Psoas muscle (tissue), 7 donors: ENCODE measurements at regions not wholly inside any gene's neighbourhood (a gene's known extent, or its start where the extent isn't known, plus 50 kb on each side); places are given as distances from the start of the nearest gene placed in this dataset.

Experiments used
- ATAC-seq, 4 donors: fragments of 200-7000 bp; cut with Tn5 transposase; one replicate each; pipeline ENCODE4 v1.9.1; 2020; ENCODE audit warnings: moderate library complexity in 3 of 4, mild to moderate bottlenecking in 2 of 4
- DNase-seq, 2 donors: peaks; one replicate each; pipeline ENCODE4 v3.0.0-alpha.2; 2020
- H3K27ac ChIP-seq: fragments of 200-600 bp; one replicate; pipeline ENCODE4 v1.8.0; 2022
- H3K27me3 ChIP-seq, 3 donors: fragments of 200-600 bp in 1 of 3; one replicate each; pipeline versions ENCODE4 v1.6.1 to v1.8.0; 2013 to 2022; ENCODE audit warnings: low read length in 2 of 3, mild to moderate bottlenecking in 2 of 3, moderate library complexity in 1 of 3; ENCODE audit not compliant: insufficient read depth in 3 of 3
- H3K36me3 ChIP-seq, 2 donors: fragments of 200-600 bp in 1 of 2; one replicate each; pipeline versions ENCODE4 v1.6.1 to v1.8.0; 2013 to 2022; ENCODE audit warnings: low read depth in 1 of 2, mild to moderate bottlenecking in 1 of 2, moderate library complexity in 1 of 2; ENCODE audit not compliant: insufficient read depth in 1 of 2
- H3K4me1 ChIP-seq: fragments of 200-600 bp; one replicate; pipeline ENCODE4 v1.8.0; 2022
- H3K4me3 ChIP-seq: fragments of 200-600 bp; one replicate; pipeline ENCODE4 v1.8.0; 2022; ENCODE audit warnings: mild to moderate bottlenecking
- H3K9me3 ChIP-seq: fragments of 200-600 bp; one replicate; pipeline ENCODE4 v1.8.0; 2022
- CTCF ChIP-seq: fragments of 200-600 bp; IDR thresholded peaks from one replicate; pipeline ENCODE4 v1.8.0; 2022; ENCODE audit warnings: antibody characterized with exemption
- WGBS, 3 donors: extraction: QIAGEN DNeasy Blood & Tissue Kit; methylation state at CpG; one replicate each; pipeline versions ENCODE4 v1.1.6 to v1.1.7; 2013; 5-methylcytosine and 5-hydroxymethylcytosine counted together
- intact Hi-C, 2 donors: fragments of 100-400 bp; cut with DNase I; formaldehyde crosslinking; loops; one replicate each; pipeline versions ENCODE4 v1.11.0 to v1.14.2; 2022
- donor health status: healthy with polysubstance abuse.
- donor health status: DM: no; HTN: no; CAD: no; lungs with moderate emphysema.
- donor health status: Bipolar disorder and iron deficiency.
- donor health status: healthy.
- donor health status: DM: yes; HTN: yes; CAD: no.
- donor health status: DM: no; HTN: no; CAD: no.
- donor health status: DM: yes; HTN: yes; CAD: no.

DNA sequence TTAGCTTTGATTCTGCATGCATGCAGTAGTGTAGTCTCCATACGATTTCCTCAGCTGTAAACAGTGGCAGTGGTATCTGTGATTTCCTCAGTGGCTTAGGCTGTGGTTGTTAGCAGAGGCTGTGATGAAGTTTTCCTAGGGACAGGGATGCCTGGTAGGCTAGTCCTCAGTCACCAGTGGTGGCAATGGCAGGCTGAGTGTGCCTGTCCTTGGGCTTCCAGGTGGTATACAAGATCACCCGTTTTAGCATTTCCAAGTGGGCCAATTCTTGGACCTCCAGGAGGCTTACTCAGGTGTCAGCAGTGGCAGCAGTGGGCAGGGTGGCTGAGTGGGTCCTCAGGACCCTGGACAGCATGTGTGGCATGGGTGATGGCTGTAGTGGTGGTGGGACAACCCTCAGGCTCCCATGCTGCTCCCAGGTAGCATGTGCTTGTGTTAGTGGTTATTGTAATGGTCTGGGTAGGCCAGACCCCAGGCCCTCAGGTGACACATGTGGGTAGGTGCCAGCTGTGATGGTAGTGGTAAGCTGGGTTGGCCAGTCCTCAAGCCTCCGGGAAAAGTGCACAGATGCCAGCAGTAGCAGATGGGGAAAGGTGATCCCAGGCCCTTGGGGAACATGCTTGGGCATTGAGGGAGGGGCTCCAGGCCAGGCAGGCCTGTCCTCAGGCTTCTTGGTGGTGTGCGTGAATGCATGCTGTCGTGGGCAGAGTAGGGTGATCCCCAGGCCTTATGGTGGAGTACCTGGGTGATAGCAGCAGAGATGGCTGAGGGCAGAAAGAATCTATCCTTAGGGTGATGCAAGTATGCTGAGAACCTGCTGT, 146.5 kb downstream of the PAPOLA start:
- intact Hi-C loops = no loop called here
- peaks cover 4% of the 10 kb centered on the region for H3K9me3 ChIP-seq
- WGBS, 3 donors = 61 to 75% (median 73%) methylated on average over 5 of the region's 5 CpGs
- H3K4me1 ChIP-seq = no peaks in the 10 kb centered on the region
- H3K36me3 ChIP-seq = no peaks in the 10 kb centered on the region
- no peak overlapping the region for H3K4me3 ChIP-seq
- DNase-seq = no peak
- no peak overlapping the region for H3K27ac ChIP-seq
- TF ChIP-seq CTCF = no peak
- ATAC-seq = no peak
- no peaks in the 10 kb centered on the region for H3K27me3 ChIP-seq

DNA sequence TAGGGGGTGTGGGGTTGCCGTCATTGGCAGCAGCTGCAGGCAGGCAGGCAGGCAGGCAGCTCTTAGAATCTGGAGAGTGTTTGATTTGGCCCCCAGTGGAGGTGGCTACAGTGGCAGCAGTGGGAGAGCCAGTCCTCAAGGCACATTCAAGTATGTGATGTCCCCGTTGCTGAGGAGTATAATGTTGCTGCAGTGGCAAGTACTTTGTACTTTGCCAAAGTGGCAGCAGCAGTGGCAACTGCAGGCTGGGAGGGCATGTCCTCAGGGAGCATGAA, 147.1 kb downstream of the PAPOLA start:
- no peaks in the 10 kb centered on the region for H3K27me3 ChIP-seq
- intact Hi-C loops = no loop called here
- H3K4me3 ChIP-seq = no peak overlapping the region
- no peaks in the 10 kb centered on the region for H3K36me3 ChIP-seq
- no peaks in the 10 kb centered on the region for H3K4me1 ChIP-seq
- H3K27ac ChIP-seq = no peak overlapping the region
- DNase-seq = no peak
- ATAC-seq = no peak
- peaks cover 4% of the 10 kb centered on the region for H3K9me3 ChIP-seq
- TF ChIP-seq CTCF = no peak
- WGBS, 3 donors = 40 to 58% (median 50%) methylated on average over 2 of the region's 2 CpGs

DNA sequence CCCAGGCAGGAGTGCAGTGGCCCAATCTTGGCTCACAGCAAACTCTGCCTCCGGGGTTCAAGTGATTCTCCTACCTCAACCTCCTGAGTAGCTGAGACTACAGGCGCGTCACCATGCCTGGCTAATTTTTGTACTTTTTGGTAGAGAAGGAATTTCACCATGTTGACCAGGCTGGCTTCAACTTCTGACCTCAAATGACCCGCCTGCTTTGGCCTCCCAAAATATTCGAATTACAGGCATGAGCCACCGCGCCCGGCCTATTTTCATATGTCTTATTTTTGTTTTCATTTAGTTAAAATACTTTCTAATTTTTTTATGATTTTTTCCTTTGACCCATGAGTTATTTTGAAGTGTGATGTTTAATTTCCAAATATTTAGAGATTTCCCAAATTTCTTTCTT, 143.6 kb upstream of the VRK1 start:
- DNase-seq (no peak), ATAC-seq (no peak)
- Histone ChIP-seq H3K4me3 (no peak overlapping the region), H3K4me1 (no peaks in the 10 kb centered on the region), H3K27ac (no peak overlapping the region), H3K27me3 (no peaks in the 10 kb centered on the region), H3K36me3 (no peaks in the 10 kb centered on the region), H3K9me3 (peaks cover 14% of the 10 kb centered on the region)
- TF ChIP-seq CTCF = no peak
- 85 to 91% (median 87%) methylated on average over 8 of the region's 8 CpGs for WGBS, 3 donors
- intact Hi-C loops = no loop called here

GRCh38 chr14:96658611-96659010, 138.6 kb upstream of the VRK1 start:
- Histone ChIP-seq H3K27ac (no peak overlapping the region), H3K4me1 (no peaks in the 10 kb centered on the region), H3K9me3 (peaks cover 14% of the 10 kb centered on the region), H3K27me3 (no peaks in the 10 kb centered on the region), H3K36me3 (no peaks in the 10 kb centered on the region), H3K4me3 (no peak overlapping the region)
- intact Hi-C loops = no loop called here
- no peak for TF ChIP-seq CTCF
- no peak for DNase-seq
- 85 to 90% (median 87%) methylated on average over 4 of the region's 4 CpGs for WGBS, 3 donors
- ATAC-seq = no peak

DNA sequence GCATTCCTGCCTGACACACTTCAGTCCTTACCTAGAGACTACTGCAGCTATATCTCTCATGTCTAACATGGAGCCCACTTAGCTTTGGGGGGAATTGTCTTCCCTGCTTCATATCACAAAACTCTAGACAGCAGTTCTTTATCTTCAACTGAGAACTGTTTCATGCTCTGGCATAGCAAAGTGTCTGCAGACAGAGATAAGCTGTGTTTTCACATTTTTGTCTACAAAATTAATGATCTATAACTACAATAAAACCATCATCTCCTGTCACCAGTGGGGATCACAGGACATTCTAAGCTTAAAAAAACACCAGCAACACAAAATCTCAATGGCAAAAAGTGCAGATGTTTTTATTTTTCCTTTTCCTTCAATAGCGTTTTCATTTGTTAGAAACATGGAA, 137.1 kb upstream of the VRK1 start:
- intact Hi-C loops = no loop called here
- DNase-seq (no peak), ATAC-seq (no peak)
- Histone ChIP-seq H3K36me3 (no peaks in the 10 kb centered on the region), H3K27me3 (peaks cover 0 to 4% (median 0%) of the 10 kb centered on the region in 3 donors), H3K27ac (no peak overlapping the region), H3K9me3 (peaks cover 14% of the 10 kb centered on the region), H3K4me3 (no peak overlapping the region), H3K4me1 (no peaks in the 10 kb centered on the region)
- no peak for TF ChIP-seq CTCF
- WGBS, 3 donors = 47 to 49% (median 48%) methylated on average over 1 of the region's 1 CpG
